Upper lobe of left lung (tissue), 6 donors: ENCODE measurements at regions not wholly inside any gene's neighbourhood (a gene's known extent, or its start where the extent isn't known, plus 50 kb on each side); places are given as distances from the start of the nearest gene placed in this dataset.

Experiments
- ATAC-seq, 2 donors: fragments of 200-7000 bp; cut with Tn5 transposase; one replicate each; pipeline ENCODE4 v1.9.1; 2022; ENCODE audit warnings: mild to moderate bottlenecking in 2 of 2, moderate library complexity in 2 of 2; ENCODE audit not compliant: low FRiP score in 2 of 2
- DNase-seq, 2 donors: peaks; one replicate each; pipeline ENCODE4 v3.0.0-alpha.2; 2019 to 2020
- H3K27ac ChIP-seq, 4 donors: fragments of 200-600 bp; sonication (generic); one replicate each; pipeline ENCODE4 v1.5.1; 2016 to 2019
- H3K27me3 ChIP-seq, 4 donors: fragments of 200-600 bp; sonication (generic); one replicate each; pipeline ENCODE4 v1.5.1; 2017 to 2019
- H3K36me3 ChIP-seq, 4 donors: fragments of 200-600 bp; sonication (generic); one replicate each; pipeline ENCODE4 v1.5.1; 2016 to 2019
- H3K4me1 ChIP-seq, 4 donors: fragments of 200-600 bp; sonication (generic); one replicate each; pipeline ENCODE4 v1.5.1; 2018 to 2019
- H3K4me3 ChIP-seq, 4 donors: fragments of 200-600 bp; sonication (generic); one replicate each; pipeline ENCODE4 v1.5.1; 2017 to 2019; ENCODE audit warnings: mild to moderate bottlenecking in 2 of 4, moderate library complexity in 1 of 4
- H3K9me3 ChIP-seq, 4 donors: fragments of 200-600 bp; sonication (generic); one replicate each; pipeline ENCODE4 v1.5.1; 2018 to 2019
- EP300 ChIP-seq, 4 donors: sonication (generic); formaldehyde crosslinking; IDR thresholded peaks; one replicate each; pipeline ENCODE4 v1.5.1; 2017; ENCODE audit warnings: antibody characterized with exemption in 4 of 4, control low read depth in 2 of 4
- POLR2A ChIP-seq, 4 donors: fragments of 450-650 bp; IDR thresholded peaks; one replicate each; pipeline ENCODE4 v1.5.1; 2016 to 2017; ENCODE audit warnings: antibody characterized with exemption in 4 of 4, mild to moderate bottlenecking in 2 of 4
- POLR2AphosphoS5 ChIP-seq, 2 donors: sonication (generic); formaldehyde crosslinking; IDR thresholded peaks; one replicate each; pipeline ENCODE4 v1.5.1; 2017; ENCODE audit warnings: antibody characterized with exemption in 2 of 2
- WGBS, 2 donors: methylation state at CpG; one replicate each; pipeline ENCODE4 v1.1.5; 2017 to 2018; 5-methylcytosine and 5-hydroxymethylcytosine counted together
- TF ChIP-seq, protein P1 (sequence below), 6 experiments: fragments of 450-650 bp in 4 of 6; fragments of 200-600 bp in 2 of 6; sonication (generic) in 2 of 6; IDR thresholded peaks; one replicate each; pipeline ENCODE4 v1.5.1; 2016 to 2019; ENCODE audit warnings: antibody characterized with exemption in 6 of 6
- donor health status: DM: no; HTN: no; CAD: no; lungs with moderate emphysema.
- donor health status: DM: no; HTN: yes; CAD: no; lungs with severe emphysema.

DNA sequence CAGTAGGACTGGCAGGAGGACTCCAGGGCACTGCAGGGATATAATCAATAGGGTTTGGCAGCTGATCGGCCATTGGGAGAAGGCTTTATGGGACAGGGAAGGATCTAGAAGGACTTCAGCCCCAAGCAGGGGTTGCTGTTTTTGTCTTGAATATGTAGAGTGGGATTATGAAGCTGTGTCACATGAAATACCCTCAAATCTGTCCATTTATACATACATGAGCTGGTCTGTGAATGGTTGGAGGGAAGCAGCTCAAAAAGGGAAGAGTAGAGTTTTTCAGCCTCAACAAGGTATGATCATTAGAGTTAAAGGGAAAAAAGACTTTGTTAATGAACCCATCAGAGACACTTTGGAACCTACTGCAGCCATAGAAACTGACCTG, 98.2 kb upstream of the ZNF217 start:
- Histone ChIP-seq H3K4me3 (no peak overlapping the region), H3K9me3 (no peaks in the 10 kb centered on the region), H3K27me3 (no peaks in the 10 kb centered on the region), H3K27ac (no peak overlapping the region), H3K4me1 (peaks cover 0 to 3% (median 0%) of the 10 kb centered on the region in 4 donors), H3K36me3 (no peaks in the 10 kb centered on the region)
- WGBS, 2 donors: 94% methylated on average over 1 of the region's 1 CpG
- TF ChIP-seq EP300 (IDR thresholded peaks at IDR 0.05): no peak
- TF ChIP-seq POLR2A (IDR thresholded peaks at IDR 0.05): no peak
- TF ChIP-seq, protein P1, sequence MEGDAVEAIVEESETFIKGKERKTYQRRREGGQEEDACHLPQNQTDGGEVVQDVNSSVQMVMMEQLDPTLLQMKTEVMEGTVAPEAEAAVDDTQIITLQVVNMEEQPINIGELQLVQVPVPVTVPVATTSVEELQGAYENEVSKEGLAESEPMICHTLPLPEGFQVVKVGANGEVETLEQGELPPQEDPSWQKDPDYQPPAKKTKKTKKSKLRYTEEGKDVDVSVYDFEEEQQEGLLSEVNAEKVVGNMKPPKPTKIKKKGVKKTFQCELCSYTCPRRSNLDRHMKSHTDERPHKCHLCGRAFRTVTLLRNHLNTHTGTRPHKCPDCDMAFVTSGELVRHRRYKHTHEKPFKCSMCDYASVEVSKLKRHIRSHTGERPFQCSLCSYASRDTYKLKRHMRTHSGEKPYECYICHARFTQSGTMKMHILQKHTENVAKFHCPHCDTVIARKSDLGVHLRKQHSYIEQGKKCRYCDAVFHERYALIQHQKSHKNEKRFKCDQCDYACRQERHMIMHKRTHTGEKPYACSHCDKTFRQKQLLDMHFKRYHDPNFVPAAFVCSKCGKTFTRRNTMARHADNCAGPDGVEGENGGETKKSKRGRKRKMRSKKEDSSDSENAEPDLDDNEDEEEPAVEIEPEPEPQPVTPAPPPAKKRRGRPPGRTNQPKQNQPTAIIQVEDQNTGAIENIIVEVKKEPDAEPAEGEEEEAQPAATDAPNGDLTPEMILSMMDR (IDR thresholded peaks at IDR 0.05): no peak
- no peak for TF ChIP-seq POLR2AphosphoS5 (IDR thresholded peaks at IDR 0.05)
- ATAC-seq (no peak), DNase-seq (no peak)

DNA sequence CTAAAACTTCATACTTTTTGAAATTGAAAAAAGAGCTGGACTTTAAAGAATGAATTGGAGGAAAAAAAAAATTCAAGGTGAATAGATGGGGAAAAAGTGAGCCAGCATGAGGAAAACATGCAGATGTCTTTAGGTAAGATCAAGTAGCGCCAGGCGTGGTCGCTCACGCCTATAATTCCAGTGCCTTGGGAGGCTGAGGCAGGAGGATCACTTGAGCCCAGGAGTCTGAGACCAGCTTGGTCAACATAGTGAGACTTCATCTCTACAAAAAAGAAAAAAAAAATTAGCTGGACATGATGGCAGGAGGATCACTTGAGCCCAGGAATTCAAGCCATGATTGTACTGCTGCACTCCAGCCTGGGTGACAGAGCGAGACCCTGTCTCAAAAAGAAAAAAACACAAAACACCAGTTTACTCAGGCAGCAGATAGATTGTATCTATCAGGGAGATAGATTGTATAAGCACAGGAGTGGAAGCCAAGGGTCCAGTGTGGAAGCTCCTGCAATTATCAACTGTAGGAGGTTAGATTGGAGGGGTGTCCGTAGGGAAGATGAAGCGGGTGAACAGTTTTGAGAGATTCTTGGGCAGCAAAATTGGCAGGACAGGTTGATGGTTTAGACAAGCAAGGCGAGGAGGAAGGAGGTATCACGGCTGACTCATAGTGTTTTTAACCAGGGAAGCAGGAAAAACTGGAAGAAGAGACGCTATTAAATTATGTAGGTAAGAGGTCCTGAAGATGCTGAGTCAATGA, 97.6 kb upstream of the ZNF217 start:
- no peak for TF ChIP-seq POLR2AphosphoS5 (IDR thresholded peaks at IDR 0.05)
- no peak for TF ChIP-seq POLR2A (IDR thresholded peaks at IDR 0.05)
- TF ChIP-seq, protein P1 (IDR thresholded peaks at IDR 0.05): no peak
- TF ChIP-seq EP300 (IDR thresholded peaks at IDR 0.05): no peak
- H3K27ac ChIP-seq: no peak overlapping the region
- H3K9me3 ChIP-seq: no peaks in the 10 kb centered on the region
- H3K36me3 ChIP-seq: no peaks in the 10 kb centered on the region
- DNase-seq (no peak), ATAC-seq (no peak)
- H3K4me1 ChIP-seq: peaks cover 0 to 3% (median 0%) of the 10 kb centered on the region in 4 donors
- WGBS, 2 donors: 88% methylated on average over 10 of the region's 10 CpGs
- no peaks in the 10 kb centered on the region for H3K27me3 ChIP-seq
- no peak overlapping the region for H3K4me3 ChIP-seq

DNA sequence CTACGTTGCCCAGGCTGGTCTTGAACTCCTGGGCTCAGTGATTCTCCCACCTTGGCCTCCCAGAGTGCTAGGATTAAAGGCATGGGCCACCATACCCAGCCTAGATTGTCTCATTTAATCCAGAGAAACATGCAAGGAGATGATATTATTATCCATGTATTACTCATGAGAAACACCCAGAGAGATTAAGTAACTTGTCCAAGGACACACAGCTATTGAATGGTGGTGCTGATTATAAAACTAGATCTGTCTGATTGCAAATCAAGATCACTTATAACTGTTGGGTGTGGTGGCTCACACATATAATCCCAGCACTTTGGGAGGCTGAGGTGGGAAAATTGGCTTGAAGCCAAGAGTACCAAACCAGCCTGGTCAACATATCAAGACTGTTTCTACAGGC, 94.4 kb upstream of the ZNF217 start:
- H3K27me3 ChIP-seq: no peaks in the 10 kb centered on the region
- H3K27ac ChIP-seq: no peak overlapping the region
- no peaks in the 10 kb centered on the region for H3K4me1 ChIP-seq
- no peak for DNase-seq
- H3K36me3 ChIP-seq: no peaks in the 10 kb centered on the region
- H3K4me3 ChIP-seq: no peak overlapping the region
- TF ChIP-seq POLR2A (IDR thresholded peaks at IDR 0.05) (no peak), EP300 (IDR thresholded peaks at IDR 0.05) (no peak), POLR2AphosphoS5 (IDR thresholded peaks at IDR 0.05) (no peak)
- TF ChIP-seq, protein P1 (IDR thresholded peaks at IDR 0.05): no peak
- WGBS, 2 donors: 100% methylated on average over 1 of the region's 1 CpG
- H3K9me3 ChIP-seq: no peaks in the 10 kb centered on the region
- no peak for ATAC-seq

DNA sequence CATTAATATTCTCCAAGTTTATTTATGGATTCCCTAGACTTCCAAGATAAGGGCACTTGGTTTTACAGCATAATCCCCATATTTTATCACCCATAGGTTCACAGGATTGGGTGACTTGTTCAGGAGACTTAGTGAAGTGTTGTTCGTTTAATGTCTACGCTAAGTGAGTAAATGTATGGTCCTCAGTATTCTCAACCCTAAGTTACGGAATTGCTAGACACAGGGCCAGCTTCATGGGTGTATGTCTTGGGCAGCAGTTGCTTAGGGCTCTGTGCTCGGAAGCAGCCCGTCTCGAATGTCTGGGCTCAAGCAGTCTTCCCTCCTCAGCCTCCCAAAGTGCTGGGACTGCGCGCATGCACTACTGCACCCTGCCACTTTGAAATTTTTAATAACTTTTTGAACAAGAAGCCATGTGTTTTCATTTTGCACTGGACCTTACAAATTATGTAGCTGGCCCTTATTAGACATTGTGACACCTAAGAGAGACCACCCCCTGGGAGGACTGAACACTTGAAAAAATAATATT, 91.5 kb upstream of the ZNF217 start:
- ATAC-seq: no peak
- Histone ChIP-seq H3K4me3 (no peak overlapping the region), H3K36me3 (no peaks in the 10 kb centered on the region), H3K4me1 (no peaks in the 10 kb centered on the region), H3K27me3 (no peaks in the 10 kb centered on the region), H3K9me3 (no peaks in the 10 kb centered on the region), H3K27ac (no peak overlapping the region)
- 92 to 98% methylated on average over 8 of the region's 8 CpGs for WGBS, 2 donors
- DNase-seq: no peak
- TF ChIP-seq, protein P1 (IDR thresholded peaks at IDR 0.05): no peak
- no peak for TF ChIP-seq EP300 (IDR thresholded peaks at IDR 0.05)
- TF ChIP-seq POLR2AphosphoS5 (IDR thresholded peaks at IDR 0.05): no peak
- no peak for TF ChIP-seq POLR2A (IDR thresholded peaks at IDR 0.05)

DNA sequence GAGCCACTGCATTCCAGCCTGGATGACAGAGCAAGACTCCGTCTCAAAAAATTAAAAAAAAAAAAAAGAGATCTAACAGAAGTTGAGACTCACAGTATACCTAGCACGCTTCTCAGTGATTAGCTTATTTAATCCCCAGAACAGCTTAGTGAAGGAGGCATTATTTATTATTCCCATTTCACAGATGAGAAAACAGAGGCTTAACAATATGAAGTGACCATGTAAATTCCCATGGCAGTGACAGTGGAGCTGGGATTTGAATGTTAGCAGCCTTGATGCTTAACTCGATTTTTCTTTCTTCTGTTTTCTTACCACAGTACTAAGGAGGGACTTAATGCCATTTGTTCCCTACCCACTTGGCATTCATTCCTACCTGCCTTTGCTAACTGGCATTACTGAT, 89.9 kb upstream of the ZNF217 start:
- Histone ChIP-seq H3K27ac (no peak overlapping the region), H3K4me3 (no peak overlapping the region), H3K9me3 (no peaks in the 10 kb centered on the region), H3K4me1 (peaks cover 0 to 8% (median 7%) of the 10 kb centered on the region in 4 donors), H3K36me3 (no peaks in the 10 kb centered on the region), H3K27me3 (no peaks in the 10 kb centered on the region)
- WGBS, 2 donors: 95% methylated on average over 3 of the region's 3 CpGs
- DNase-seq (no peak), ATAC-seq (no peak)
- no peak for TF ChIP-seq POLR2AphosphoS5 (IDR thresholded peaks at IDR 0.05)
- no peak for TF ChIP-seq EP300 (IDR thresholded peaks at IDR 0.05)
- no peak for TF ChIP-seq POLR2A (IDR thresholded peaks at IDR 0.05)
- TF ChIP-seq, protein P1 (IDR thresholded peaks at IDR 0.05): no peak
